ENCODE measurements at regions not wholly inside any gene's neighbourhood (a gene's known extent, or its start where the extent isn't known, plus 50 kb on each side); places are given as distances from the start of the nearest gene placed in this dataset.

DNA sequence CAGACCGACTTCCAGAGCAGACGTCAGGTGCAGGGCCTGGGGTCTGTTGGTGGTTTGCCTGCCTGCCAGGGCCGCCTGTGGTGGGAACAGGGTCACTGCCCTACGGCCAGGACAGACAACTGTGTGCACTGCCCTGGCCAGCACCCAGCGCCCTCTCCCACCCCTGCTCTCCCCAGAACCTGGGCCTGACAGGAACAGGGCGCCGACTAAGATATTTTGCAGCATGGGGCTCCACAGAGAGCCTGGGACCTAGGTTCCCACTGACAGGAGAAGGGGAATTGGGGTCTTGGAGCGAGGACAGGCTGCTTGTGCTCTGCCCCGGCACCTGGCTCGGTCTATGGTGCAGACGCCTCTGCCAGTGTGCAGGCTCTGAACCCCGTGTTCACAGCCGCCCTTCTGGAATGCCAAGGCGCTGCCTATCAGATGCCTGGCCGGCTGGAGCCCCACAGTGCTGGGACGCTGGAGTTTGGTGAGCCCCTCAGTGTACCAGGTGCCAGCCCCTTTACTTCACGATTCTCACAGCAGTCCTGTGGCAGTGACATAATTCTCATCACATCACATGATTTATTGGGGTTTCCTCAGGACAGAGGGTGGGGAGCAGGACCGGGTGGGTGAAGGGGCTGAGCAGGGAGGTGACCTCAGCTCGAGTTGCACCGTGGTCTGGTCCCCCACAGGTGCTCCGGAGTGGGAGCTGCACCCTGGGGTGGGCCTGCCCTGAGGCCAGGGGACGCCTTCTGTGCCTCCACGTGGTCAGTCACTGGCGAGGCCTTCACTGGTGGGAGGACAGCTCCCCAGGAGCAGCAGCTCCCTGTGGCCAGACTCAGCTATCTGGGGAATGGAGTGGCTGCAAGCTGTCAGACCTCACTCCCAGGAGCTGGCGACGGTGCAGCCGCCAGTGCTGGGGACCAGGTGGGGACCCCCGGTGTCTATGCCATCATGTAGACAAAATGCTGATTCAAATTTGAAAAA lies 113.8 kb upstream of the LRPAP1 start:
- DNase-seq (ENCODE audit: low spot score), result no peak
- no peak overlapping the region for H3K4me2 ChIP-seq
- TF ChIP-seq EZH2 (IDR thresholded peaks at IDR 0.05; ENCODE audit: borderline replicate concordance) (no peak), EZH2phosphoT487 (IDR thresholded peaks at IDR 0.05; ENCODE audit: low read depth, severe bottlenecking, unreplicated experiment) (no peak)
- TF ChIP-seq, protein P1, sequence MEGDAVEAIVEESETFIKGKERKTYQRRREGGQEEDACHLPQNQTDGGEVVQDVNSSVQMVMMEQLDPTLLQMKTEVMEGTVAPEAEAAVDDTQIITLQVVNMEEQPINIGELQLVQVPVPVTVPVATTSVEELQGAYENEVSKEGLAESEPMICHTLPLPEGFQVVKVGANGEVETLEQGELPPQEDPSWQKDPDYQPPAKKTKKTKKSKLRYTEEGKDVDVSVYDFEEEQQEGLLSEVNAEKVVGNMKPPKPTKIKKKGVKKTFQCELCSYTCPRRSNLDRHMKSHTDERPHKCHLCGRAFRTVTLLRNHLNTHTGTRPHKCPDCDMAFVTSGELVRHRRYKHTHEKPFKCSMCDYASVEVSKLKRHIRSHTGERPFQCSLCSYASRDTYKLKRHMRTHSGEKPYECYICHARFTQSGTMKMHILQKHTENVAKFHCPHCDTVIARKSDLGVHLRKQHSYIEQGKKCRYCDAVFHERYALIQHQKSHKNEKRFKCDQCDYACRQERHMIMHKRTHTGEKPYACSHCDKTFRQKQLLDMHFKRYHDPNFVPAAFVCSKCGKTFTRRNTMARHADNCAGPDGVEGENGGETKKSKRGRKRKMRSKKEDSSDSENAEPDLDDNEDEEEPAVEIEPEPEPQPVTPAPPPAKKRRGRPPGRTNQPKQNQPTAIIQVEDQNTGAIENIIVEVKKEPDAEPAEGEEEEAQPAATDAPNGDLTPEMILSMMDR (IDR thresholded peaks at IDR 0.05; ENCODE audit: poor library complexity), result no peak
- no peak overlapping the region for H2AFZ ChIP-seq
- no peaks in the 10 kb centered on the region for H3K36me3 ChIP-seq (replicated peaks; ENCODE audit: insufficient read depth, low read depth)
- H3K4me1 ChIP-seq (ENCODE audit: insufficient read depth), result no peaks in the 10 kb centered on the region
- H3K9me2 ChIP-seq (replicated peaks; ENCODE audit: insufficient read depth), result no peaks in the 10 kb centered on the region
- no peaks in the 10 kb centered on the region for H4K20me1 ChIP-seq (ENCODE audit: insufficient read depth, poor library complexity, severe bottlenecking)
- H3K79me2 ChIP-seq, result no peaks in the 10 kb centered on the region
- no peak overlapping the region for H3K4me3 ChIP-seq
- no peak overlapping the region for H3K27ac ChIP-seq
- no peaks in the 10 kb centered on the region for H3K9me3 ChIP-seq (ENCODE audit: low read depth)
- 87% methylated on average over 28 of the region's 28 CpGs for WGBS (ENCODE audit: low lambda C conversion rate, missing lambda C conversion rate)
- no peaks in the 10 kb centered on the region for H3K27me3 ChIP-seq

- Histone ChIP-seq H3K4me2 (no peak overlapping the region), H3K9me2 (replicated peaks; ENCODE audit: insufficient read depth) (no peaks in the 10 kb centered on the region), H3K4me1 (ENCODE audit: insufficient read depth) (no peaks in the 10 kb centered on the region), H3K27me3 (no peaks in the 10 kb centered on the region), H3K79me2 (no peaks in the 10 kb centered on the region), H3K9me3 (ENCODE audit: low read depth) (no peaks in the 10 kb centered on the region), H2AFZ (no peak overlapping the region), H3K36me3 (replicated peaks; ENCODE audit: insufficient read depth, low read depth) (no peaks in the 10 kb centered on the region), H3K4me3 (no peak overlapping the region), H3K27ac (no peak overlapping the region), H4K20me1 (ENCODE audit: insufficient read depth, poor library complexity, severe bottlenecking) (no peaks in the 10 kb centered on the region)
- 82% methylated on average over 32 of the region's 33 CpGs for WGBS (ENCODE audit: low lambda C conversion rate, missing lambda C conversion rate)
- TF ChIP-seq, protein P1 (IDR thresholded peaks at IDR 0.05; ENCODE audit: poor library complexity), result no peak
- TF ChIP-seq EZH2phosphoT487 (IDR thresholded peaks at IDR 0.05; ENCODE audit: low read depth, severe bottlenecking, unreplicated experiment), result no peak
- no peak for TF ChIP-seq EZH2 (IDR thresholded peaks at IDR 0.05; ENCODE audit: borderline replicate concordance)
- DNase-seq (ENCODE audit: low spot score), result no peak
These were observed 112.8 kb upstream of the LRPAP1 start for GRCh38 chr4:3644849-3645627.

DNA sequence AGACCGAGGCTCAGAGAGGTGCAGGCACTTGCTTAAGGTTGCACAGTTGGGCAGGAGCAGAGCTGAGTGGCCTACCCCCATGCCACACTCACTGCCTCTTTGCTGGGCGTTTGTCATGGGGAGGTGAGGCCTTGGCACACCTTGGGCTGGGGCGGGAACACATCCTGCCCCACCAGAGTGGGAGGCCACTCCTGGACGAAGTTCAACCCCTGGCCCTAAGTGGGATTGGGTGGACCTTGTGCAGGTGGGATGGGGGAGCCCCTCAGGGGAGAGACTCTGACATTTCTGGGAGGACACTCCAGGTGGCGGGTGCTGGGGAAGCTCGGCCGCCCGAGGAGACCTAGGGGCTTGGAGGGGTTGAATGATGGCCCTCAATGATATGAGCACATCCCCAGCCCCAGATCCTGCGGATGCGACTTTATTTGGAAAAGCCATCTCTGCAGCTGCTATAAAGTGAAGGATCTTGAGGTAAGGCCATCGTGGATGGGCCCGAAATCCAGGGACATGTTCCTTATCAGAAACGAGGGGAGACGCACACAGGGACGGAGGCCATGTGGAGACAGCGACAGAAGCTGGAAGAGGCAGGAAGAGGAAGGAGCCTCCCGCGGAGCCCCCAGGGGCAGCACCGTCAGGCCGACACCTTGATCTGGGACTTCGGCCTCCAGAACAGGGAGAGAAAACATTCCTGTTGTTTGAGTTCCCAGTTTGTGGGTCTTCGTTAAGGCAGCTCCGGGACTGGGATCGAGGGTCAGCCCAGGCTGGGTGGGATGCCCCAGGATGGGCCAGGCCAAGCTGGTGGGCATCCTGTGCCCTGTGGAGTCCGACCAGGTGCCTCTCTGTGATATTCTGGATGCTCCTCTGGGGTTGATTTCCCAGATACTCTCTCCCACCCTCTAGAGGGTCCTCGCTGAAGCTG lies 111.6 kb upstream of the LRPAP1 start:
- DNase-seq (ENCODE audit: low spot score), result no peak
- no peaks in the 10 kb centered on the region for H3K79me2 ChIP-seq
- TF ChIP-seq, protein P1 (IDR thresholded peaks at IDR 0.05; ENCODE audit: poor library complexity), result no peak
- no peak for TF ChIP-seq EZH2 (IDR thresholded peaks at IDR 0.05; ENCODE audit: borderline replicate concordance)
- no peak for TF ChIP-seq EZH2phosphoT487 (IDR thresholded peaks at IDR 0.05; ENCODE audit: low read depth, severe bottlenecking, unreplicated experiment)
- H3K9me2 ChIP-seq (replicated peaks; ENCODE audit: insufficient read depth), result no peaks in the 10 kb centered on the region
- no peaks in the 10 kb centered on the region for H3K36me3 ChIP-seq (replicated peaks; ENCODE audit: insufficient read depth, low read depth)
- H3K4me1 ChIP-seq (ENCODE audit: insufficient read depth), result no peaks in the 10 kb centered on the region
- no peaks in the 10 kb centered on the region for H3K27me3 ChIP-seq
- no peak overlapping the region for H2AFZ ChIP-seq
- no peak overlapping the region for H3K4me3 ChIP-seq
- H4K20me1 ChIP-seq (ENCODE audit: insufficient read depth, poor library complexity, severe bottlenecking), result no peaks in the 10 kb centered on the region
- H3K4me2 ChIP-seq, result no peak overlapping the region
- no peaks in the 10 kb centered on the region for H3K9me3 ChIP-seq (ENCODE audit: low read depth)
- WGBS (ENCODE audit: low lambda C conversion rate, missing lambda C conversion rate), result 90% methylated on average over 26 of the region's 26 CpGs
- H3K27ac ChIP-seq, result no peak overlapping the region

Measured in hepatocyte (in vitro differentiated cells).